ENCODE measurements at regions not wholly inside any gene's neighbourhood (a gene's known extent, or its start where the extent isn't known, plus 50 kb on each side); places are given as distances from the start of the nearest gene placed in this dataset.

DNA sequence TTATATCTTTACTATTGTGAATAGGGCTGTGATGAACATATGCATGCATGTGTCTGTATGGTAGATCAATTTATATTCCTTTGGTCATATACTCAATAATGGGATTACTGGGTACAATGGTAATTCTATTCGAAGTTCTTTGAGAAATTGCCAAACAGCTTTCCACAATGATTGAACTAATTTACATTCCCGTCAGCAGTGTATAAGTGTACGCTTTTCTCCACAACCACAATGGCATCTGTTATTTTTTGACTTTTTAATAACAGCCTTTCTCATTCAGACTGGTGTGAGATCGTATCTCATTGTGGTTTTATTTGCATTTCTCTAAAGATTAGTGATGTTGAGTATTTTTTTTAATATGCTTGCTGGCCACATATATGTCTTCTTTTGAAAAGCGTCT lies 439.4 kb upstream of the KLHL4 start:
- no peak for DNase-seq (ENCODE audit: low spot score)
- Mint-ChIP-seq H3K27me3 (ENCODE audit: low read depth) (no peaks in the 10 kb centered on the region), H3K27ac (ENCODE audit: unreplicated experiment) (no peak overlapping the region), H3K36me3 (ENCODE audit: low read depth) (no peaks in the 10 kb centered on the region), H3K4me3 (ENCODE audit: unreplicated experiment) (no peak overlapping the region), H3K9me3 (ENCODE audit: low read depth) (peaks cover 17% of the 10 kb centered on the region), H3K4me1 (ENCODE audit: low read depth) (no peaks in the 10 kb centered on the region)
- TF ChIP-seq, protein P1, sequence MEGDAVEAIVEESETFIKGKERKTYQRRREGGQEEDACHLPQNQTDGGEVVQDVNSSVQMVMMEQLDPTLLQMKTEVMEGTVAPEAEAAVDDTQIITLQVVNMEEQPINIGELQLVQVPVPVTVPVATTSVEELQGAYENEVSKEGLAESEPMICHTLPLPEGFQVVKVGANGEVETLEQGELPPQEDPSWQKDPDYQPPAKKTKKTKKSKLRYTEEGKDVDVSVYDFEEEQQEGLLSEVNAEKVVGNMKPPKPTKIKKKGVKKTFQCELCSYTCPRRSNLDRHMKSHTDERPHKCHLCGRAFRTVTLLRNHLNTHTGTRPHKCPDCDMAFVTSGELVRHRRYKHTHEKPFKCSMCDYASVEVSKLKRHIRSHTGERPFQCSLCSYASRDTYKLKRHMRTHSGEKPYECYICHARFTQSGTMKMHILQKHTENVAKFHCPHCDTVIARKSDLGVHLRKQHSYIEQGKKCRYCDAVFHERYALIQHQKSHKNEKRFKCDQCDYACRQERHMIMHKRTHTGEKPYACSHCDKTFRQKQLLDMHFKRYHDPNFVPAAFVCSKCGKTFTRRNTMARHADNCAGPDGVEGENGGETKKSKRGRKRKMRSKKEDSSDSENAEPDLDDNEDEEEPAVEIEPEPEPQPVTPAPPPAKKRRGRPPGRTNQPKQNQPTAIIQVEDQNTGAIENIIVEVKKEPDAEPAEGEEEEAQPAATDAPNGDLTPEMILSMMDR (IDR thresholded peaks at IDR 0.05): no peak

DNA sequence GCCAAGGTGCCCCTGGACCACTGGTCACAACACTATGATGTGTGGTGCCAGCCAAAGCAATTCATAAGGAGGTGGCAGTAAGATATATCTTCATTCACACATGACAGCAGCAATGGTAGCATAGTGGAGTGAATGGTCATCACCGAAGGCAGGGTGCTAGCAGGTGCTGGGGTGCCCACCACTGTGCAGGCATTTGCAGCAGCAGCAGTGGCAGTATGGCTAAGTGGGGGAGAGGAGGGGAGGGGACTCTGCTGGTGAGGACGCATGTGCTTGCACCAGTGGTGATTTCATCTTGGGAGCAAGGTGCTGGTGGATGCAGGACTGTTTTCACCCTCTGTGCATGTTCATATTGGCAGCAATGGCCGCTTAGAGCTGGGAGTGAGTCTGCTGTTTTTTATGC lies 419.1 kb upstream of the KLHL4 start:
- H3K4me1 Mint-ChIP-seq (ENCODE audit: low read depth): no peaks in the 10 kb centered on the region
- no peak for DNase-seq (ENCODE audit: low spot score)
- H3K36me3 Mint-ChIP-seq (ENCODE audit: low read depth): no peaks in the 10 kb centered on the region
- no peak overlapping the region for H3K27ac Mint-ChIP-seq (ENCODE audit: unreplicated experiment)
- no peaks in the 10 kb centered on the region for H3K27me3 Mint-ChIP-seq (ENCODE audit: low read depth)
- TF ChIP-seq, protein P1 (IDR thresholded peaks at IDR 0.05): no peak
- H3K4me3 Mint-ChIP-seq (ENCODE audit: unreplicated experiment): no peak overlapping the region
- peaks cover 7% of the 10 kb centered on the region for H3K9me3 Mint-ChIP-seq (ENCODE audit: low read depth)

DNA sequence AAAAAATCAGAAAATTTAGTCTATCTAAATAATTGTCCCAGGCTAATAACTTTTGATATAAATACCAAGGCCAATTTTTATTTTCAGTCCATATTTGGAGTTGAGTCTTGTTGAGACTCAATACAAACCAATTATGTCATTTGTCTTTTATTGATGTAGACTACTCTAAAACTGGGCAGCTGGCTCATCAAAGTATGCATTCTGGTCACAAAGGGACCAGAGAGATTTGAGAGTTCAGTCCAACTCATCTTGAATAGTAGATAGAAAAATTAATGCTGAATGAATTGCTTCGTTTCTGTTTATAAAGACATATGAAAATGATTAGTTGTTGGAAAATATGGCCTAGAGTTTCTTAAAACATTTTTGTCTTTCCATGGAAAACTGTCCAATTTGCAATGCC lies 412.5 kb upstream of the KLHL4 start:
- Mint-ChIP-seq H3K27ac (ENCODE audit: unreplicated experiment) (no peak overlapping the region), H3K27me3 (ENCODE audit: low read depth) (no peaks in the 10 kb centered on the region)
- TF ChIP-seq, protein P1 (IDR thresholded peaks at IDR 0.05): no peak

DNA sequence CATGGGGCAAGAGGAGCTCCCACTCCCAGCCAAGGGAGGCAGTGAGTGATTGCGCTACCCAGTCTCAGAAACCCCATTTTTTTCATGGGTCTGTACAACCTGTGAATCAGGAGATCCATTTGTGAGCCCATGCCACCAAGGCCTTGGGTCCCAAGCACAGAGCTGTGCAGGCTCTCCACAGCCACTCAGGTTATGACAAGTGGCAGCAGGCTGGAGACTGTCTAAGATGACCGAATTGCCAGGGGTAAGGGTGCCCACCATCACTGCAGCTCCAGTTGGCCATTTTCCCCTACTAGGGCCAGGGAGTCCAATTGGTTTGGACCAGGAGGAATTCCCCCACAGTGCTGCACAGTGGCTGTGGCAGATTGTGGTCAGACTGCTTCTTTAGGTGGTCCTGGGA lies 407.5 kb upstream of the KLHL4 start:
- Mint-ChIP-seq H3K27ac (ENCODE audit: unreplicated experiment) (no peak overlapping the region), H3K36me3 (ENCODE audit: low read depth) (no peaks in the 10 kb centered on the region)

More for the DNA sequence above, 412.5 kb upstream of the KLHL4 start:
- Mint-ChIP-seq H3K4me3 (ENCODE audit: unreplicated experiment) (no peak overlapping the region), H3K36me3 (ENCODE audit: low read depth) (no peaks in the 10 kb centered on the region), H3K4me1 (ENCODE audit: low read depth) (no peaks in the 10 kb centered on the region), H3K9me3 (ENCODE audit: low read depth) (peaks cover 5% of the 10 kb centered on the region)
- no peak for DNase-seq (ENCODE audit: low spot score)

DNA sequence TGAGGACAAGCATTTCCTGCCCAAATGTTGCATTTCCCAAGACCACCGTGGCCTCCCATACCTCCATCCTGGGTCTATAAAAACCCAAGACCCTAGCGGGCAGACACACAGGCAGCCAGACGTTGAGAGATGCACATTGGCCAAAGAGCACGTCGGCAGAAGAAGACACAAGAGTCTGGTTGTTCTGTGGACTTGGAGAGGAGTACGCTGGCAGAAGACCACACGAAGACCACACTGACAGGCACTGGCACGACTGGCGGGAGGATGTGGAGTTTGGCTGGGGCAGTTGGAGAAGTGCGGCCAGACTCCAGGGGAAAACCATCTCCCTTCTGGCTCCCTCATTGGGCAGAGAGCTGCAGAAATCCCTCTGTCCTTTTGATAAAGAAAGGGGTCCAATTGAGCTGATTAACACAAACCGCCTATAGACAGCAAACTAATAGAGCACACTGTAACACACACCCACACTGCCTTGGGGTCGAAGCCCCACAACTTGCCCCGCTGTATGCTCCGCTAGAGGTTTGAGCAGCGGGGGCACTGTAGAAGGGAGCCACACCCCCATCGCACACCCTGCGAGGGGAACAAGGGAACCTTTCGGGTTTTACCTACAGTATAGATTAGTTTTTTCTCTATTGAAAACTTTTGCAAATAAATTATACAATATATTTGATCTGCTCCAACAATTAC lies 376.7 kb upstream of the KLHL4 start:
- H3K4me1 Mint-ChIP-seq (ENCODE audit: low read depth): no peaks in the 10 kb centered on the region
- H3K4me3 Mint-ChIP-seq (ENCODE audit: unreplicated experiment): no peak overlapping the region
- no peaks in the 10 kb centered on the region for H3K9me3 Mint-ChIP-seq (ENCODE audit: low read depth)
- peak; percentile 58 for DNase-seq (ENCODE audit: low spot score)
- TF ChIP-seq, protein P1 (IDR thresholded peaks at IDR 0.05): no peak
- H3K27me3 Mint-ChIP-seq (ENCODE audit: low read depth): no peaks in the 10 kb centered on the region
- H3K27ac Mint-ChIP-seq (ENCODE audit: unreplicated experiment): no peak overlapping the region
- H3K36me3 Mint-ChIP-seq (ENCODE audit: low read depth): no peaks in the 10 kb centered on the region

More for the DNA sequence above, 407.5 kb upstream of the KLHL4 start:
- DNase-seq (ENCODE audit: low spot score): no peak
- TF ChIP-seq, protein P1 (IDR thresholded peaks at IDR 0.05): no peak
- Mint-ChIP-seq H3K9me3 (ENCODE audit: low read depth) (peaks cover 30% of the 10 kb centered on the region), H3K4me3 (ENCODE audit: unreplicated experiment) (no peak overlapping the region), H3K4me1 (ENCODE audit: low read depth) (no peaks in the 10 kb centered on the region), H3K27me3 (ENCODE audit: low read depth) (no peaks in the 10 kb centered on the region)

Data from chondrocyte (in vitro differentiated cells).